ENCODE measurements at regions not wholly inside any gene's neighbourhood (a gene's known extent, or its start where the extent isn't known, plus 50 kb on each side); places are given as distances from the start of the nearest gene placed in this dataset.
"Not testable (repeated sequence)": the region's sequence is repeated elsewhere in the genome, so short reads cannot be mapped to it uniquely, and the experiment has no call there.

DNA sequence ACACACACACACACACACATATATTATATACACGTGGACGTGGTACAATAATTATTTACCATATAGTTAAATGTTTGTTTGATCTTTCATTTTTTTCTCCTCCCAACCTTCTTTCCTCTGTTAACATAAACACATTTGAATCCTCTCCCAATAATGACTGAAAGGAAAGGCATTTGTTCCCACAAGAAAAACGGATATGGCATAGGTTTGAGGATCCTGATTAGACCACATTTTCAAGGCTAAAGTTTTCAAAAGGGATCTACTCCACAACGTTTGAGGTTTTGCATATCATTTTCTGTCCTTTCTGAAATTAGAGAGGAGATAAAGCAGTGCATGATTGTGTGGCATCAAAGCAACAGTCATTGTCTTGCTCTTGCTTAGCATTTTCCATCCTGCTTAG, 1883.4 kb downstream of the STIM2 start:
- peak; percentile 0 for DNase-seq

DNA sequence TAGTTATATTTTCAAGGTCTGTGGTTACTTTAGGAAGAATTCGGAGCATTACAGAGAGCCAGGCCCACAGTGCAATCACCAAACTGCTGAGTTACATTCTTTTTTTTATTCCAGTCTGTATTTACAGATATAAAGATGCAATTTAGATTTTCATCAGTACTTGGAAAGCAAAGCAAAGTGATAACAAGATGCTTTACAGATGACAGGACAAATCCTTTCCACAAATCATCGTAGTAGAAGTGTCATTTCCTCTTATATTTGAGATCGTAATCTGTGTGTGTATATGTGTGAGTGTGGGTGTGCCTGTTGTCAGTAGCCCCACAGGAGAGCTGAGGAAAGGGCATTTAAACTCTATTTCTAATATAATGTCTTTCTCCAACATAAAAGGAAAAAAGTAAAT, 1893.7 kb downstream of the STIM2 start:
- DNase-seq, result no peak

DNA sequence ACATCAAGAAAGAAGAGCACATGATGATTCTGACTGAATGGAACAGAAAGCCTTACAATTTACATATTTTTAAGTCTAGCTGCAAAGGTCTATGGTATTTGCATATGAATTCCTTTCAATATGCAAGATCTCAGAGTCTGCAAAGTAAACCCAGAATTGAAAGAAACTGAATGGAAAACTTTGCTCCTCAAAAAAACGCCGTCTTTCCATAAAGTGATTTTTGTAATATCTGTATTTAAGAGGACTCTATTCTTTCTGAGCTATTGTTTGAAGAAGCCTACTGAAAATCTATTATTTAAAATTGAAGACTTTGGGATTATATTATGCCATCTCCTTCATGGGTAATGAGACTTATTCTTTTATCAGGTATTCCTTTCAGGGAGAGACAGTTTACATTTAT, 1894.4 kb downstream of the STIM2 start:
- no peak for DNase-seq

DNA sequence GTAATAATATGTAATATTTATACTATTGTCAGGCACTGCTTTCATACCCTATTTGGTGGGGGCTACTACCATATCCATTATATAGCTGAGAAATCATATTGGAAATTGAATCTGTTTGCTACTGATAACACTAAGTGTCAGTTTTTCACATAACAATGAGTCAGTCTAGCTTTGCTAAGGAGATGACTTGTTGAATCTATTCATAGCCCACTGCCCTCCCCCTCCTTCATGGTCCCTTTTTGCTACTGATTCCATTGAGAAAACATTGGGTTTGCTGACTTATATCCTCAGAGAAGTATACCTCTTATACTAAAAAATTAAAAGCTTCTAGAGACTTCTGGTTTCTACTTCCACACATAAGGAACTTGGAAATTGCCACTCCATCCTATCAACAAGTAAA, 1898.4 kb downstream of the STIM2 start:
- DNase-seq, result peak; percentile 22

DNA sequence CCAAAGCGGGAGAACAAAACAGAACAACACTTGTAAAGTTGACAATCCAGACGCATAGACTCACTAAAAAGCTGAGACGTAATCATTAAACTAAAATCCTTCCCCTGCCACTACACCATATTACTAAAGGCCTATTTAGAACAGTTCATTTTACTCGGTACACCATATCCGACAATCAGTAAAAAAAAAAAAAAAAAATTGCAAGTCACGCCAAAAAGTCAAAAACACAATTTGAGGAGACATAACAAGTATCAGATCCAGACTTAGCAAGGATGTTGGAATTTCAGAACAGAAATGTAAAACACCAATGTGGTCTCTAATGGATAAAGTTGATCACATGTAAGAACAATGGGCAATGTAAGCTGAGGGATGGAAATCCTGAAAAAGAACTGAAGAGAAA, 1899.4 kb downstream of the STIM2 start:
- no peak for DNase-seq

DNA sequence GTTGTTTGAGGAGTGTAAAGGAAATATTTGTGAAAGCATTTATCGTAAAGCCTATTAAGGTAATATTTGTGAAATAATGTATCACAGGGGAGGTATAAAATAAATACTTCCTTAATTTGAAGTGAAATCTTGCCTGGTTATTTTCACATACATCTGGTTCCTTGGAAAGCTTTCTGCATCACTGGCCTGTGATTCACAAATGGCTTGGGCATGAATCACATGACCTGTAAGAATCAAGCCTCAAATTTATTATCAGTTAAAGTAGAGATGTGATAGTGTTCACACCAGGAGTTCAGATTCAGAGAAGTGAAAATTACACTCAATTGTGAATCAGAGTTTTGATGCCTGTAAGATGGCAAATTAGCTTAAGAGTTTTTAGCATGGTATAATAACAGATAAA, 1911.4 kb downstream of the STIM2 start:
- peak; percentile 57 for DNase-seq

DNA sequence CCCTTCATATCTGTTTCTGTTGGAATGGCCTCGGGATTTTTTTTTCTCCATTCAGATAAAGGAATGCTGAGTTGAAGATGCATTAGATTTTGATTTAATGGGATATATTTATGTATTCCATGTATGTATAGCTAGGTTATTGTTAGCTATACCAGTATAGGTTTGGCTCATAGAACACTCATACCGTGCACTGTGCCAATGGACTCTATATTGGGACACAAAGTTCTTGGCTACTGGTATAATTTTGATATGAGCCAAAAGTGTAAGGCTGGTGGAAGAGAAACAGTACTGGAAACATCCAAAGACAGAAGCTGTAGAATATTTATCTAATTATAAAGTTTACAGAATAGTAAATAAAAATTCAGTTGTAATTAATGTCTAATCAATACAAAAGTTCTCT, 1912.1 kb downstream of the STIM2 start:
- DNase-seq, result no peak

DNA sequence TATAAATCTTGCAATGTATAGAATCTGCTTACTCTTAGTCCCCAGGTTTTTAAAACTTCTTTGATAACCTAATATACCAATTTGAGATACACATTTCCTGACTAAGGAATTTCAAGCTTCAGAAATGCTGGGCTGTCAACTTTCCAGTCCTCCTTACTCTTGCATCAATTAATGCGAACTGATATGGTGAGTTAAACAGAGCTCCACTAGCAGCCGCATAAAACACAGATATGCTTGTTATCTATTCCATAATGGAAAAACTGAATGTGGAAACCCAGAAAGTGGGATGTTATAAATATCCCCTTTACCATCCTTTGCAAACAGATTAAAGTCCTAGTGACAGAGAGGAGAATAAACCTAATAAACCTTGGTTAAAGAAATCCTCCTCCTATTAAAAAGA, 1913.7 kb downstream of the STIM2 start:
- DNase-seq, result no peak

DNA sequence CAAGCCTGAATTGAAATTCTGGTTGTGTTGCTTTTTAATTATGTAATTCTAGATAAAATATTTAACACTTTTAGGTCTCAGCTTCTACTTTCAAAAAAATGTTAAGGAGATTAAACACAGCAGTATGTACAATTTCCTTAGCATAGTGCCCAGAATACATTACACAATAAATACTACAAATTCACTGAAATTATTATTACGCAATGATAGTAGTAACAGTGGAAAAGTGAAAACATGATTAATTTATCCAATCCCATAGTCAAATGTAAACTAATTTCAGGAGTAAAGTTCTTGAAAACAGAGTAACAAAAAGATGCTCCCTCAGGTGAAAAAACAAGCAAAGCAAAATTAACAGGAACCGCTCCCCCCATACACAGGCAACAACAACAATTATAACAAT, 1915.4 kb downstream of the STIM2 start:
- DNase-seq, result no peak

DNA sequence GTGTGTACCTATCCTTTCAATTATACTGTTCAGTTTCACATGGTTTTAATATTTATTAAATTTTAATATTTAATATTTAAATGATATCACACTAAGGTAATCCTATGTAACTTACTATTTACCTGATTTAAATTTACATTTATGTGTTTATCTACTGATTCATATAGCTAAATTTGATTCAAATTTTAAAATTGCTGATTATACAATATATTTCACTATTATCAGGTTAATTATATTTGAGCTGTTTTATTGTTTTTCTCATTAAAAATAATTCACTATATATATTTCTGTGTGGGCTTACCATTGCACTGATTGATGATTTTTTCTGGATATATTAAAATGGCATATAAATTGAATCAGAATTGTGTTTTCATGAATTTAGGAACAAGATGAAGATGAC, 1923.5 kb downstream of the STIM2 start:
- DNase-seq, result no peak

DNA sequence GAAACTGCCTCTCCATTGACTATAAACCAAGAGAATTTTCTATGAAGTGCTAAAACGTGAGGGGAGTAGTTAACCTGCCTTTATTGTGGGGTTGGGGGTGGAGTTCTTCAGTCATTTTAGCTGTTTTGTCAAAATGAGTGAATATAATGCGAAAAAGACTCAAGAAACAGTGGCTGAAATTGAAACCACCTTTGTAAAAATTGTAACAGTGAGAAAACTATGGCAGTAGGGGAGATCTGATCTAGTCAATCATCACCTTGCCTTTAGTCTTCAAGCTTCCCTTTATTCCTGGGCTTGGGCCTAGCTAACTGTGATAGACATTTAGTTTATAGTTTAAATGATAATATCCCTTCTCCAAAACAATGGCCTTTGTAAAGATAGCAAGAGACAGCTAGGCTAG, 1927.3 kb downstream of the STIM2 start:
- no peak for DNase-seq

DNA sequence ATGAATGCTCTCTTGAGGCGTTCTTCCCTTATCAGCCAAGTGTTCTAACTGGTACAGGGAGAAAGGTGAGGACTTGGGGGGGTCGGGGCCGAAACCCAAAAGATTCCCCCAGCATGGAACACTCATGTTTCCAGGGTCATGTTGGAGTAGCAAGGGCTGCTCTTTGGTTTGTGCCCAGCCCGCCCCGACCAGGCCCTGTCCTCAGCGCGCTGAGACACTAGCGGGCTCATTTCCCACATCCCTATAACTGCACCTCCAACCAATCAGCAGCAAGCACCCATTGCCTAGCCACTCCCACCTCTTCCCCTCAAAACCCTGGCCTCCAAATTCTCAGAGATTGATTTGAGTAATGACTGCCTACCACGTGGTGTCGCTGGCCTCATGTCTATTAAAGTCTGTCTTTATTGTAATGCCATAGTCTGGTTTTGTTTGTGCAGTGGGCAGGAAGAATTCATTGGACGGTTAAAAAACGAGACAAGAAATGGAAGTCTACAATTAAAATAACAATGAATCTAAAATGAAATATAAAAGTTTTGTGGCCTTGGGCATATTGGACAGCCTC, 1928.4 kb downstream of the STIM2 start:
- no peak for DNase-seq

DNA sequence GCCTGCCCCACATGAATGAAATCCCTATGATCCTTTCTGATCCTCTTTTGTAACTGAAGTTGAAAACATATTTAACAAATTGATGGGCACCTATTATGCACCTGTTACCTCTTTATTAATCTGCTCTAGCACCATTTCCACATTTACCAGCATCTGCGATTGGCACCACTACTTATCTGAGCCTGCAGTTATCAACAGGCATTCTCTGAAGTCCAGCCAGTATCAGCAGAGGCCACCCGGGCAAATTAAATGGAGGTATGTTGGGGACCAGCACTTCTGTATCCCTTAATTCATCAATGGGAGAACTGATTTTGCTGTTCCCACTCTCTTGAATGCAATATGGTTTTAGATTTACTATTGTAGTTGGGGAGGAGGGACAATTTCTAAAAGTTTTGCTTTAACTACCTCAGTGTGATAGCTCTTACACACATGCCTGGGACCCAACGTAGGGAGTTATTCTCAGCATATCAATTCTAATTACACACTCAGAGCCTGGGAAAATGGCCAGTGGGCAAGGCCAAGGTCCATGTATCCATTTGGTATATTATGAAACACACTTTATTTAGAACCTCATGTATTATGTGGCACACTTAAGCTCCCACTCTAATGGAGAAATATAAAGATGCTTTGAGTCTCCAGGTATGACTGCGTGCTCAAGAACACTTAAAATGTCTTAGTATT, 1927.1 kb upstream of the PCDH7 start:
- no peak for DNase-seq

DNA sequence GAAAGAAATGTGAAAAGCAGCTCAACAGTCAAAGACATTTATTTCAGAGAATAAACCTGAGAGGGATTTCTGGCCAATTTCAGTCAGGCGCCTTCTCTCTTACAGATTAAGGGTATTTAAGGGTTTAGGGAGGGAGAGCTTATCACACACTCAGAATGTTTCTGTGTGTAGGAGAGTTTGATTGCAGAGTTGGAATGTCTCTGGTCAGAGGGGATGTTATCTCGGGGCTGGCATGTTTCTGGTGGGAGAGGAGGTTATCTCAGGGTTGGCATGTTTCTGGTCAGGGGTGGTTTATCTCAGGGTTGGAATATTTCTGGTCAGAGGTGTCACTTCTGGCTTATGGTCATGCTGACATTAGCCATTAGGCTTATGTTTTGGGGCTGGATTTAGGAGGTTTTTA, 1920.5 kb upstream of the PCDH7 start:
- no peak for DNase-seq

DNA sequence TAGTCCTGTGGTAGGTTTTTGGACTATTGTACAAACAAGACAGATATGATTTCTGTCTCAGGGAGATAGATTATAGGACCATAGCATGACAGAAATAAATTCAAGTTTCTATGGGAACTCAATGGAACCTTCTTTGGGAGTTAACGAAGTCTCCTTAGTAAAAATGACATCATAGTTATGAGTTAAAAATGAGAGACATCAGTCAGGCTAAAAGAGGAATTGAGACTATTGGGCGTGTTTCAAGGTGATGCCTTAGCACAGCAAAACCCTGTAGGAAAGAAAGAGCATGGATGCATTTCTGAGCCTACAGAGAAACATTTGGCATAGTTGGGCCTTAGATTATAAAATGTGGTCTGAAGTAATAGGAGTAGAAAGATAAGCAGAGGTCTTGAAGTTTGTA, 1909.1 kb upstream of the PCDH7 start:
- DNase-seq, result no peak

DNA sequence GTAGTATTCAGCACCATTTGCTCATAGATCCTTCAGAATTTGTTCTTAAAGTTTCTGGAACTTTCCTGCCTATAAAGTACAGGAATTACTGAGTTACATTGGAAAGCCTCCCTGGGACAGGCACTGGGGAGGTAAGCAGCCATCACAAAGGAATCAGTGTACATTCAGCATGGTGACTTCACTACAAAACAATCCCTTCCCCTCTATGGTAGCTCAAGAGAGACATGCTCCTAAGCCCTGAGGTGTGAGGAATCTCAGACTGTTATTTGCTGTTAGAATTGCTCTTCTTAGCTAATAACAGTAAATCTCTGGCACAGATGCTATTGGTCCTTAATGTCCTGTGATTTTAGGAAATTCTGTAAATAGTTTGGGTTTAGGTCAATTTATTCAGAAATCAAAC, 1898.0 kb upstream of the PCDH7 start:
- DNase-seq, result no peak

DNA sequence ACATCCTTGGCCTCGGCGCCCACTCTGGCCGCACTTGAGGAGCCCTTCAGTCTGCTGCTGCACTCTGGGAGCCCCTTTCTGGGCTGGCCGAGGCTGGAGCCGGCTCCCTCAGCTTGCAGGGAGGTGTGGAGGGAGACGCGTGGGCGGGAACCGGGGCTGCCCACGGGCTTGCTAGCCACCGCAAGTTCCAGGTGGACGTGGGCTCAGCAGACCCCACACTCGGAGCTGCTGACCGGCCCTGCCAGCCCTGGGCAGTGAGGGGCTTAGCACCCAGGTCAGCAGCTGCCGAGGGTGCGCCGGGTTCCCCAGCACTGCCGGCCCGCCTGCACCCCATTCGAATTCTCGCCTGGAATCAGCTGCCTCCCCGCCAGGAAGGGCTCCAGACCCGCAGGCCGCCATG, 1892.3 kb upstream of the PCDH7 start:
- DNase-seq, result no peak

DNA sequence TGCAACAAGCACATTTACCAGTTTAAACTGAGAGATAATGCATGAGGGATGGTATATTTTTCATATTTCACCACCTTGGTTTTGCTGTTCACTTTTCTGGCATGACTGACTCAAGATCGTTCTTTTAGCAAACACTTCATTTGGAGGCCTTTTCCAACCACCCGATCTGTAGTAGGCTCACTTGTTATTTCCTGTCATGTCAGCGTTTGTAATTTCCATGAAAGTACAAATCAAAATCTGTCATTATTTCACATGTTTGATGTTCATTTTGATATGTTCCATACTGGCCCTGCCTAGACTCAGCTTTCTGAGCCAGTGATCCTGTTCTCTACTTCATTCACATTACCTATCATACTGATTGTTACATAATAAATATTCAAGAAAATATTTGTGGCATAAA, 1888.3 kb upstream of the PCDH7 start:
- no peak for DNase-seq

DNA sequence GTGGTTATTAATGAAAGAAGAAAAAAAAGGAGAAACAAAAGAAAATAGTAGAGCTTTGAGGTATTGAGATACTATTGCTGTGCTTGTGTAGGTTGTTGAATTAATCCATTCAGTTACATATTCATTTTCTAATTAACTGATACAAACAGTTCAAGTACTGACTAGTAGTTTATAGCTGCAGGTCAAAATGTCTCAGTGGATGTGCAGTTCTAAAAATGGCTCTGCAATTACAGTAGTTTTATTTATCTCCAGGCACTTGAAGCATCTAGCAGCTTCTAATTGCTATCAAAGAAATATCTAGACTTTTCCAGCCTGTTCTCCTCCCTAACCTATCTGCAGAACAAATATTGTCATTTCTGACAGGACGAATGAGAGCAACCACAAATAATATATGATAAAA, 1887.7 kb upstream of the PCDH7 start:
- no peak for DNase-seq

DNA sequence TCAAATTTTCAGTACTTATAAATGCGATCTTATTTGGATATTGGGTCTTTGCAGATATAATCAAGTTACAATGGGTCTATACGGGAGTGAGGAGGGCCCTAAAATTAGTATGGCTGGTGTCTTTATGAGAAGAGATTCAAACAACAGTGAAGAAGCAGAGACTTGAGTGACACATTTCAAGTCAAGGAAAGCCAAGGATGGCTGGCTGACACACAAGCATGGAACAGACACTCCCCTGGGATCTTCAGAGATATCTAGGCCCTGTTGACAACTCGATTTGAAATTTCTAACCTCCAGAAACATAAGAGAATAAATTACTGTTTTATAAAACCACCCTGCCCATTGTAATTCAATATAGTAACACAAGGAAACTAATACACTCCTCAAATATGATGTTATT, 1886.0 kb upstream of the PCDH7 start:
- DNase-seq, result no peak

DNA sequence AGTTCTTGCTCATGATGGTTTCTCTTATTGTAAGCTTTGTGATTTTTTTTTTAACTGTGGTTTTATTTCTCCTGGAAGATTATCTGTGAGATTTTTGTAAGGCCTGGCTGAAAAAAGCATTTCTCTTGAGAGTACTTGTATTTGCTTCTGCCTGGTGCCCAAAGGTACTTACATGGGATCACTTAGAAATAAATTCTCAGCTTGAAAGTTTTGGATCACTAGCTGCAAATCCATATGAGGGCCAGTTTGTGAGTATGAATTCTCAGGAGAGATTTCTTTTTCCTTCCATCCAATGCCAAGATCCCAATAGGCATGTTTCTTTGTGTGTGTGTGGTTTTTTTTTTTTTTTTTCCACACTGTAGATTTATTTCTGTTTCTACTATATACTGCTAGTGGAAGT, 1884.7 kb upstream of the PCDH7 start:
- DNase-seq, result no peak

DNA sequence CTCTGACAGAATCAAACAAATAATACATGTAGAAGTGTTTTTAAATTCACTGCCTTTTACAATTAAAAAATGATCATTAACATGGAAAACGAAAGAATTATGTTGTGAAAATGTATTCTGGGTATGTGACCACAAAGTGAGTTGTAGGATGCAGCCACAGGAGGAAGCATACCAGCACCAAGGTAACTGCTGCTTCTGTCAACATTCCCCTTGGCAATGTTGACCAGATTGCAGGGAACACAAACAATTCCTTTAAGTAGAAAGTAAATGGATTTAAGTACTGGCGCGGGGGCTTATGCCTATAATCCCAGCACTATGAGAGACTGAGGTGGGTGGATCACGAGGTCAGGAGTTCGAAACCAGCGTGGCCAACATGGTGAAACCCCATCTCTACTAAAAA, 1877.9 kb upstream of the PCDH7 start:
- DNase-seq, result no peak

DNA sequence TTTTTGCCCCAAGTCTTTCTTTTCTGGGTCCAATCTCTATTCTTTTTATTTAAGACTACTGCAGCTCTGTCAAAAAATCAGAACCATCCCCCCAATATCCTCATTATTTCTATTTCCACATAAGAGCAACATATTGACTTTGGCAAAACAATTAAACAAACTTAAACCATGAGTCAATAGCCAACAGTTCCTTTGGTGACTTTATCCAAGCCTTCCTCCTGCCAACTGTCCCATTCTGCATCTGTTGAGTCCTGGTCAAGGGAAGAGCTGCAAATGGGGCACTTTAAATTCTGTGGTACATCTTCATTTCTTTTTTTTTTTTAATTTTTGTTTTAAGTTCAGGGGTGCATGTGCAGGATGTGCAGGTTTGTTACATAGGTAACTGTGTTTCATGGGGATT, 1875.0 kb upstream of the PCDH7 start:
- no peak for DNase-seq

DNA sequence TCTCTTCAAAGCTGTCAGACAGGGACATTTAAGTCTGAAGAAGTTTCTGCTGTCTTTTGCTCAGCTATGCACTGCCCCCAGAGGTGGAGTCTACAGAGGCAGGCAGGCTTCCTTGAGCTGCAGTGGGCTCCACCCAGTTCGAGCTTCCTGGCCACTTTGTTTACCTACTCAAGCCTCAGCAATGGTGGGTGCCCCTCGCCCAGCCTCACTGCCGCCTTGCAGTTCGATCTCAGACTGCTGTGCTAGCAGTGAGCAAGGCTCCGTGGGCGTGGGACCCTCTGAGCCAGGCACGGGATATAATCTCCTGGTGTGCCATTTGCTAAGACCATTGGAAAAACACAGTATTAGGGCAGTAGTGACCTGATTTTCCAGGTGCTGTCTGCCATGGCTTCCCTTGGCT, 1863.1 kb upstream of the PCDH7 start:
- not testable (repeated sequence) for DNase-seq

DNA sequence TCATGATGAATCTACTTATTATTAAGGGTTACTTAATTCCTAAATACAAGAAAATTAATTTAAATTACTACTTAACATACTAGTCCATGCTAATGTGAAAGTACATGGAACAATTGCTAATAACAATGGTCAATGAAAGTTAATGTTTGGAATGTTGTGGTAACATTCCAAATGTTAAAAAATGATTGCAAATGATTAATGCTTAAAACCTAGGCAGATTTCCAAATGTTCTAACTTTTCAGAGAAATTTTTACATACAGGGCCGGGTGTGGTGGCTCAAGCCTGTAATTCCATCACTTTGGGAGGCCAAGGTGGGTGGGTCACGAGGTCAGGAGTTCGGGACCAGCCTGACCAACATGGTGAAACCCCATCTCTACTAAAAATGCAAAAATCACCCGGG, 1851.3 kb upstream of the PCDH7 start:
- no peak for DNase-seq
